IMR-90 (cell line): ENCODE measurements at regions not wholly inside any gene's neighbourhood (a gene's known extent, or its start where the extent isn't known, plus 50 kb on each side); places are given as distances from the start of the nearest gene placed in this dataset.

Source experiments
- ATAC-seq: fragments of 200-7000 bp; cut with Tn5 transposase; 2 replicates; pipeline ENCODE4 v1.9.1; 2020; ENCODE audit warnings: low read depth, mild to moderate bottlenecking, moderate library complexity
- BruUV-seq: library from RNA; stranded (reverse); fragments of 400-500 nt; replicated peaks from 2 replicates; lab custom pipeline; 2021; lab: Mats Ljungman, UMichigan
- CTCF ChIA-PET: fragments of 300-600 bp; formaldehyde crosslinking; extraction: SDS; loops from one replicate; lab custom pipeline; 2021; ENCODE audit warnings: antibody characterized with exemption; lab: Yijun Ruan, JAX
- POLR2A ChIA-PET: fragments of 300-600 bp; sonication (Branson Sonifier 250); formaldehyde crosslinking; loops from one replicate; lab custom pipeline; 2022; ENCODE audit warnings: antibody characterized with exemption; ENCODE audit not compliant: unreplicated experiment; lab: Charles Lee
- DNase-seq: peaks from one replicate; pipeline ENCODE4 v3.0.0; 2013
- H2AFZ ChIP-seq: replicated peaks from 2 replicates; pipeline ENCODE3; 2013; ENCODE audit warnings: low read length, mild to moderate bottlenecking; ENCODE audit not compliant: poor library complexity
- H2AK5ac ChIP-seq: 2 replicates; pipeline ENCODE4 v1.6.1; 2013; ENCODE audit warnings: low read depth, low read length, inconsistent platforms
- H2AK9ac ChIP-seq: replicated peaks from 2 replicates; pipeline ENCODE3; 2013; ENCODE audit warnings: mild to moderate bottlenecking, low read depth, low read length, moderate library complexity; ENCODE audit not compliant: poor library complexity
- H2BK120ac ChIP-seq: 2 replicates; pipeline ENCODE4 v1.6.1; 2013; ENCODE audit warnings: low read depth, low read length, inconsistent platforms
- H2BK15ac ChIP-seq: 3 replicates; pipeline ENCODE4 v1.6.1; 2013; ENCODE audit warnings: low read depth, low read length, inconsistent platforms
- H2BK20ac ChIP-seq: 2 replicates; pipeline ENCODE4 v1.6.1; 2013; ENCODE audit warnings: low read depth, mild to moderate bottlenecking, inconsistent platforms, low read length, moderate library complexity
- H2BK5ac ChIP-seq: 2 replicates; pipeline ENCODE4 v1.6.1; 2013; ENCODE audit warnings: mild to moderate bottlenecking, low read depth, low read length, inconsistent platforms; ENCODE audit not compliant: poor library complexity, severe bottlenecking
- H3K14ac ChIP-seq: replicated peaks from 2 replicates; pipeline ENCODE4 v1.6.1; 2013; ENCODE audit warnings: low read depth, low read length, inconsistent platforms
- H3K18ac ChIP-seq: 2 replicates; pipeline ENCODE4 v1.6.1; 2013; ENCODE audit warnings: low read depth, low read length, control low read depth
- H3K23ac ChIP-seq: 2 replicates; pipeline ENCODE4 v1.6.1; 2013; ENCODE audit warnings: low read depth, low read length, inconsistent platforms
- H3K27ac ChIP-seq: 2 replicates; pipeline ENCODE4 v1.5.1; 2013; ENCODE audit warnings: mild to moderate bottlenecking, control low read depth, low read length; ENCODE audit not compliant: insufficient read depth
- H3K27me3 ChIP-seq: 2 replicates; pipeline ENCODE4 v1.6.1; 2013; ENCODE audit warnings: low read length; ENCODE audit not compliant: control insufficient read depth, insufficient read depth
- H3K36me3 ChIP-seq: 2 replicates; pipeline ENCODE4 v1.6.1; 2013; ENCODE audit warnings: low read length, mixed read lengths; ENCODE audit not compliant: control insufficient read depth, insufficient read depth
- H3K4ac ChIP-seq: 2 replicates; pipeline ENCODE4 v1.6.1; 2013; ENCODE audit warnings: low read depth, low read length, inconsistent platforms
- H3K4me1 ChIP-seq: 2 replicates; pipeline ENCODE4 v1.6.1; 2013; ENCODE audit warnings: low read length, mixed read lengths; ENCODE audit not compliant: control insufficient read depth, insufficient read depth
- H3K4me2 ChIP-seq: 2 replicates; pipeline ENCODE4 v1.6.1; 2013; ENCODE audit warnings: low read depth, mild to moderate bottlenecking, control low read depth, low read length, moderate library complexity
- H3K4me3 ChIP-seq: 2 replicates; pipeline ENCODE4 v1.5.1; 2013; ENCODE audit warnings: low read depth, mild to moderate bottlenecking, control low read depth, low read length, moderate library complexity; ENCODE audit not compliant: insufficient read depth
- H3K56ac ChIP-seq: 2 replicates; pipeline ENCODE4 v1.6.1; 2013; ENCODE audit warnings: low read length, inconsistent platforms; ENCODE audit not compliant: insufficient read depth; ENCODE audit errors: extremely low read depth
- H3K79me1 ChIP-seq, 2 experiments: 2 replicates each; pipeline ENCODE4 v1.6.1; 2013; ENCODE audit warnings: low read length in 2 of 2, inconsistent platforms in 1 of 2, low read depth in 1 of 2
- H3K9ac ChIP-seq: 2 replicates; pipeline ENCODE4 v1.6.1; 2013; ENCODE audit warnings: low read depth, low read length, control low read depth
- H3K9me1 ChIP-seq: 2 replicates; pipeline ENCODE4 v1.6.1; 2013; ENCODE audit warnings: low read length, inconsistent platforms; ENCODE audit not compliant: insufficient read depth
- H3K9me3 ChIP-seq: 2 replicates; pipeline ENCODE4 v1.6.1; 2013; ENCODE audit warnings: low read length; ENCODE audit not compliant: control insufficient read depth, insufficient read depth
- H4K20me1 ChIP-seq: 2 replicates; pipeline ENCODE4 v1.6.1; 2013; ENCODE audit warnings: low read length, inconsistent platforms; ENCODE audit not compliant: insufficient read depth
- H4K5ac ChIP-seq: 2 replicates; pipeline ENCODE4 v1.6.1; 2013; ENCODE audit warnings: mild to moderate bottlenecking, low read depth, low read length, control low read depth
- H4K8ac ChIP-seq, 2 experiments: 2 replicates each; pipeline ENCODE4 v1.6.1; 2013; ENCODE audit warnings: low read depth in 2 of 2, low read length in 2 of 2, control low read depth in 1 of 2, inconsistent platforms in 1 of 2
- H4K91ac ChIP-seq: 2 replicates; pipeline ENCODE4 v1.6.1; 2013; ENCODE audit warnings: low read depth, low read length, inconsistent platforms; ENCODE audit not compliant: insufficient read depth
- CTCF ChIP-seq: conservative IDR thresholded peaks from 2 replicates; pipeline ENCODE4 v1.5.1; 2012; ENCODE audit warnings: mild to moderate bottlenecking, low read depth, low read length, improper control_type of control experiment
- ELK1 ChIP-seq: fragments of 150-350 bp; IDR thresholded peaks from 2 replicates; pipeline ENCODE4 v1.6.1; 2016; ENCODE audit warnings: low read depth, mild to moderate bottlenecking, low read length, moderate library complexity, borderline replicate concordance
- NFE2L2 ChIP-seq: fragments of 150-350 bp; IDR thresholded peaks from 2 replicates; pipeline ENCODE4 v1.6.1; 2016; ENCODE audit warnings: low read depth, mild to moderate bottlenecking, low read length
- POLR2A ChIP-seq: IDR thresholded peaks from 2 replicates; pipeline ENCODE4 v1.6.1; 2012; ENCODE audit warnings: mild to moderate bottlenecking, low read depth, low read length
- RAD21 ChIP-seq: IDR thresholded peaks from 2 replicates; pipeline ENCODE4 v1.6.1; 2012; ENCODE audit warnings: low read length, improper control_type of control experiment
- RCOR1 ChIP-seq: IDR thresholded peaks from 2 replicates; pipeline ENCODE4 v1.6.1; 2012; ENCODE audit warnings: mild to moderate bottlenecking, low read length, improper control_type of control experiment; ENCODE audit not compliant: insufficient replicate concordance
- RFX5 ChIP-seq: IDR thresholded peaks from 2 replicates; pipeline ENCODE4 v1.8.0; 2012; ENCODE audit warnings: low read depth, mild to moderate bottlenecking, low read length, moderate library complexity
- dilution Hi-C: fragments of 300-500 bp; cut with HindIII; formaldehyde crosslinking; loops from one replicate; pipeline ENCODE4 v1.14.3; 2018; ENCODE audit warnings: low sequenced_read_pairs; ENCODE audit not compliant: unreplicated experiment
- in situ Hi-C: fragments of 300-500 bp; cut with MboI; formaldehyde crosslinking; loops from 3 replicates; pipeline ENCODE4 v1.14.3; 2019; ENCODE audit warnings: low sequenced_read_pairs, inconsistent platforms, mixed read lengths
- intact Hi-C: fragments of 100-400 bp; cut with micrococcal nuclease; formaldehyde crosslinking; loops from 2 replicates; pipeline ENCODE4 v1.10.0; 2022

- Histone ChIP-seq H3K4me3 (no peak overlapping the region), H2BK15ac (no peak overlapping the region), H4K5ac (no peak overlapping the region), H3K23ac (no peak overlapping the region), H3K18ac (no peak overlapping the region), H3K9me1 (no peaks in the 10 kb centered on the region), H2AK9ac (no peak overlapping the region), H3K27me3 (no peaks in the 10 kb centered on the region), H3K56ac (no peak overlapping the region), H3K14ac (no peak overlapping the region), H3K79me1 (no peaks in the 10 kb centered on the region), H2BK120ac (no peak overlapping the region), H2BK5ac (no peak overlapping the region), H3K9ac (no peak overlapping the region), H4K8ac (no peak overlapping the region), H3K4ac (no peak overlapping the region), H3K4me2 (no peak overlapping the region), H2AFZ (no peak overlapping the region), H3K27ac (no peak overlapping the region), H3K9me3 (no peaks in the 10 kb centered on the region), H2AK5ac (no peak overlapping the region), H3K4me1 (no peaks in the 10 kb centered on the region), H2BK20ac (no peak overlapping the region), H4K91ac (no peak overlapping the region), H4K20me1 (no peaks in the 10 kb centered on the region), H3K36me3 (no peaks in the 10 kb centered on the region)
- dilution Hi-C loops: no loop called here
- no TSS peak for BruUV-seq
- DNase-seq: no peak
- ChIA-PET POLR2A (no interaction called here), CTCF (no interaction called here)
- in situ Hi-C loops: no loop called here
- ATAC-seq: no peak
- no peak for TF ChIP-seq RFX5
- no peak for TF ChIP-seq NFE2L2
- no peak for TF ChIP-seq ELK1
- TF ChIP-seq CTCF: no peak
- TF ChIP-seq RCOR1: no peak
- TF ChIP-seq POLR2A: no peak
- no peak for TF ChIP-seq RAD21
- intact Hi-C loops: no loop called here
Observed at GRCh38 chr6:94251878-94252277, 832.5 kb upstream of the EPHA7 start.
